Pancreas (tissue), 10 donors: ENCODE measurements at regions not wholly inside any gene's neighbourhood (a gene's known extent, or its start where the extent isn't known, plus 50 kb on each side); places are given as distances from the start of the nearest gene placed in this dataset.
"Not testable (repeated sequence)": the region's sequence is repeated elsewhere in the genome, so short reads cannot be mapped to it uniquely, and the experiment has no call there.

Experiments used
- ATAC-seq, 4 donors: fragments of 200-7000 bp; cut with Tn5 transposase; one replicate each; pipeline versions ENCODE4 v1.8.0 to v1.9.1; 2020; ENCODE audit warnings: mild to moderate bottlenecking in 4 of 4, moderate library complexity in 4 of 4
- DNase-seq, 6 donors: peaks; one replicate each; pipeline ENCODE4 v3.0.0-alpha.2; 2020
- FAIRE-seq: peaks from 2 replicates; lab custom pipeline; 2012; peaks lifted over from hg19 to GRCh38; lab: Jason Lieb, UNC
- H3K27ac ChIP-seq, 4 donors: fragments of 200-600 bp; sonication (generic); 1 replicate in 3 of 4; 2 replicates in 1 of 4; pipeline versions ENCODE4 v1.5.0 to v1.8.0; 2020
- H3K27me3 ChIP-seq, 4 donors: fragments of 200-600 bp; one replicate each; pipeline ENCODE4 v1.8.0; 2021
- H3K36me3 ChIP-seq, 3 donors: fragments of 200-600 bp; sonication (generic) in 1 of 3; one replicate each; pipeline versions ENCODE4 v1.5.0 to v1.8.0; 2020 to 2021
- H3K4me1 ChIP-seq, 3 donors: fragments of 200-600 bp; one replicate each; pipeline ENCODE4 v1.8.0; 2021
- H3K4me3 ChIP-seq, 4 donors: fragments of 200-600 bp; sonication (generic) in 2 of 4; one replicate each; pipeline versions ENCODE4 v1.5.0 to v1.8.0; 2020 to 2021
- H3K9me3 ChIP-seq, 4 donors: fragments of 200-600 bp; one replicate each; pipeline ENCODE4 v1.8.0; 2021
- CTCF ChIP-seq, 4 donors: fragments of 200-600 bp; sonication (generic) in 3 of 4; IDR thresholded peaks; one replicate each; pipeline versions ENCODE4 v1.5.0 to v1.8.0; 2021; ENCODE audit warnings: antibody characterized with exemption in 4 of 4
- WGBS, 2 donors: extraction: QIAGEN DNeasy Blood & Tissue Kit; methylation state at CpG; one replicate each; pipeline ENCODE4 v1.1.7; 2013; 5-methylcytosine and 5-hydroxymethylcytosine counted together
- intact Hi-C, 3 donors: fragments of 100-400 bp; cut with DNase I; formaldehyde crosslinking; loops; one replicate each; pipeline versions ENCODE4 v1.11.1 to v1.14.2; 2022
- donor health status: healthy with polysubstance abuse.
- donor health status: DM: no; HTN: no; CAD: no; lungs with moderate emphysema.
- donor health status: DM: no; HTN: no; CAD: no.
- donor health status: control.
- donor health status: control.
- donor health status: Bipolar disorder and iron deficiency.
- donor health status: DM: yes; HTN: yes; CAD: no.
- donor health status: DM: no; HTN: no; CAD: no.
- donor health status: DM: no; HTN: no; CAD: no.
- donor health status: DM: yes; HTN: yes; CAD: no.

- Histone ChIP-seq H3K9me3 (no peaks in the 10 kb centered on the region), H3K4me1 (no peaks in the 10 kb centered on the region), H3K4me3 (no peak overlapping the region), H3K36me3 (no peaks in the 10 kb centered on the region), H3K27ac (no peak overlapping the region), H3K27me3 (no peaks in the 10 kb centered on the region)
- DNase-seq (no peak), FAIRE-seq (no peak), ATAC-seq (no peak)
- 68 to 77% methylated on average over 7 of the region's 7 CpGs for WGBS, 2 donors
- TF ChIP-seq CTCF (IDR thresholded peaks at IDR 0.05): no peak
- intact Hi-C loops: no loop called here
Measured at GRCh38 chr17:31786796-31787481, 72.1 kb downstream of the COPRS start.

- H3K9me3 ChIP-seq: no peaks in the 10 kb centered on the region
- ATAC-seq: no peak
- DNase-seq: no peak
- FAIRE-seq: no peak
- TF ChIP-seq CTCF (IDR thresholded peaks at IDR 0.05): no peak
- H3K4me1 ChIP-seq: no peaks in the 10 kb centered on the region
- no peak overlapping the region for H3K27ac ChIP-seq
- no peaks in the 10 kb centered on the region for H3K36me3 ChIP-seq
- intact Hi-C loops: no loop called here
- 81 to 96% methylated on average over 1 of the region's 1 CpG for WGBS, 2 donors
- H3K27me3 ChIP-seq: no peaks in the 10 kb centered on the region
- H3K4me3 ChIP-seq: no peak overlapping the region
Measured at GRCh38 chr17:31780483-31780882, 78.6 kb downstream of the COPRS start.

GRCh38 chr17:31778523-31778922, 80.5 kb downstream of the COPRS start:
- 51 to 58% methylated on average over 4 of the region's 4 CpGs for WGBS, 2 donors
- no peaks in the 10 kb centered on the region for H3K9me3 ChIP-seq
- H3K36me3 ChIP-seq: no peaks in the 10 kb centered on the region
- no peak for TF ChIP-seq CTCF (IDR thresholded peaks at IDR 0.05)
- H3K4me1 ChIP-seq: no peaks in the 10 kb centered on the region
- no peak for ATAC-seq
- no peak overlapping the region for H3K4me3 ChIP-seq
- intact Hi-C loops: no loop called here
- FAIRE-seq: no peak
- no peak for DNase-seq
- H3K27ac ChIP-seq: no peak overlapping the region
- H3K27me3 ChIP-seq: no peaks in the 10 kb centered on the region

- intact Hi-C loops, H3K27ac ChIP-seq, H3K27me3 ChIP-seq, FAIRE-seq, H3K4me3 ChIP-seq, DNase-seq, H3K4me1 ChIP-seq, ATAC-seq, H3K9me3 ChIP-seq, H3K36me3 ChIP-seq: not testable (repeated sequence)
- WGBS, 2 donors: 95 to 96% methylated on average over 3 of the region's 3 CpGs
Measured at GRCh38 chr17:31771328-31771727, 87.7 kb downstream of the COPRS start.

DNA sequence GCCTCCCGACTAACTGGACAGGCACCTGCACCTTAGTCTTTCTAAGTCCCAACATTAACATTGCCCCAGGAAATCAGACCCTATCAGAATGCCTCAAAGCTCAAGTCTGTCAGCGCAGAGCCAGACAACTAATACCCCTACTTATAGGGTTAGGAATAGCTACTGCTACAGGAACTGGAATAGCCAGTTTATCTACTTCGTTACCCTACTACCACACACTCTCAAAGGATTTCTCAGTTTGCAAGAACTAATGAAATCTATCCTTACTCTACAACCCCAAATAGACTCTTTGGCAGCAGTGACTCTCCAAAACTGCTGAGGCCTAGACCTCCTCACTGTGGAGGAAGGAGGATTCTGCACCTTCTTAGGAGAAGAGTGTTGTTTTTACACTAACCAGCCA, 88.5 kb downstream of the COPRS start:
- H3K9me3 ChIP-seq, H3K36me3 ChIP-seq, H3K27ac ChIP-seq, DNase-seq, ATAC-seq, H3K4me1 ChIP-seq, H3K4me3 ChIP-seq, intact Hi-C loops, H3K27me3 ChIP-seq, FAIRE-seq: not testable (repeated sequence)
- WGBS, 2 donors: 86 to 89% methylated on average over 3 of the region's 3 CpGs

GRCh38 chr17:31761836-31762510, 97.1 kb downstream of the COPRS start:
- H3K36me3 ChIP-seq, DNase-seq, H3K27ac ChIP-seq, H3K4me1 ChIP-seq, intact Hi-C loops, H3K9me3 ChIP-seq, H3K27me3 ChIP-seq, H3K4me3 ChIP-seq, FAIRE-seq, ATAC-seq: not testable (repeated sequence)
- WGBS, 2 donors: 79 to 82% methylated on average over 7 of the region's 7 CpGs
